Retinal pigment epithelial cell (primary cell): ENCODE measurements at regions not wholly inside any gene's neighbourhood (a gene's known extent, or its start where the extent isn't known, plus 50 kb on each side); places are given as distances from the start of the nearest gene placed in this dataset.

ENCODE experiments used
- DNase-seq: peaks from one replicate; pipeline ENCODE4 v3.0.0-alpha.2; 2010; ENCODE audit warnings: low read depth
- H3K4me3 ChIP-seq: 2 replicates; pipeline ENCODE4 v1.5.1; 2011; ENCODE audit warnings: mild to moderate bottlenecking, low read length, control low read depth, moderate library complexity
- CTCF ChIP-seq: conservative IDR thresholded peaks from 2 replicates; pipeline ENCODE4 v1.5.1; 2011; ENCODE audit warnings: low read depth, low read length, control low read depth, inconsistent platforms

GRCh38 chr1:869499-870244 is 54.1 kb upstream of the SAMD11 start:
- DNase-seq, result no peak
- H3K4me3 ChIP-seq, result no peak overlapping the region
- TF ChIP-seq CTCF, result peak; percentile 54
